GM12865 (cell line): ENCODE measurements at regions not wholly inside any gene's neighbourhood (a gene's known extent, or its start where the extent isn't known, plus 50 kb on each side); places are given as distances from the start of the nearest gene placed in this dataset.
"Not testable (repeated sequence)": the region's sequence is repeated elsewhere in the genome, so short reads cannot be mapped to it uniquely, and the experiment has no call there.

Experiments
- DNase-seq: peaks from one replicate; pipeline ENCODE4 v3.0.0; 2010; ENCODE audit warnings: low read depth
- H3K4me3 ChIP-seq: 2 replicates; pipeline ENCODE4 v1.5.1; 2011; ENCODE audit warnings: mild to moderate bottlenecking, low read depth, low read length, control low read depth
- TF ChIP-seq, protein P1 (sequence below): IDR thresholded peaks from 2 replicates; pipeline ENCODE4 v1.5.1; 2011; ENCODE audit warnings: low read length, control low read depth, low read depth, inconsistent platforms; ENCODE audit not compliant: insufficient read depth; ENCODE audit errors: missing control alignments

- not testable (repeated sequence) for H3K4me3 ChIP-seq, DNase-seq
These were observed 113.1 kb downstream of the ATP6V0E2 start for GRCh38 chr7:149986866-149987265.

DNA sequence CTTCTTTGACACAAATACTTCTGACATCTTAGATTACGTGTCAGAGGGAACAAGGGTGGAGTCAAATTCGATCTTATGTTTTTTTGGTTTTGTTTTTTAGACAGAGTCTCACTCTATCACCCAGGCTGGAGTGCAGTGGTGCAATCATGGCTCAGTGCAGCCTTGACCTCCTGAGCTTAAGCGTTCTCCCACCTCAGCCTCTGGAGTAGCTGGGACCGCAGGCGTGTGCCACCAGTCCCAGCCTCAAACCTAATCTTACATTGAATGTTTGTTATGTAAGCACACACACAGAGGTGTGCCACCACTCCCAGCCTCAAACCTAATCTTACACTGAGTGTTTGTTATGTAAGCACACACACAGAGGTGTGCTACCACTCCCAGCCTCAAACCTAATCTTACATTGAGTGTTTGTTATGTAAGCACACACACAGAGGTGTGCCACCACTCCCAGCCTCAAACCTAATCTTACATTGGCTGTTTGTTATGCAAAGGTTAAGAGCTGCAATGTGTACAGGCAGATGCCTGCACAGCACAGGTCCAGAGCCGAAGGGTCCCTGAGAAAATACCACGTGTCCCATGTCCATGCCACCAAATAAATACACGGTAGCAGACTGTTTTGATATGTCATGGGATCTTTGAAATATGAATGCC is 118.0 kb downstream of the ATP6V0E2 start:
- not testable (repeated sequence) for H3K4me3 ChIP-seq, DNase-seq

DNA sequence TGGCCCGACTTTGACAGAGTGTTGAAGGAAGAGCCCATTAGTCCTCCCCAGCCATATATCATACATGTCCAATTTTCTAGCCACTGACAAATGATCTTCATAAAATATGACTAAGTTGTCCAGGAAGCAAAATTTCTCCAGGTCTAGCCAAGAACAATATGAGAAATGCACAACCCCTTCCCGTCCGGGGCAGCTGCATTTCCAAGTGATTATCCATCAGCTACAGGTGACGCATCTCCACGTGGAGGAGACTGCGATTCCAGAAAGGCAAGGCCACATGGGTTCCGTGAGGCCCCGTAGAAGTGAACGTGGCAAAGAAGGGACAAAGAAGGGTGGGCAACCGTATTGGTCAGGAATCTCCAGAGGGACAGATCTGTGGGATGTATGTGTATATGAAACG is 118.6 kb downstream of the ATP6V0E2 start:
- not testable (repeated sequence) for H3K4me3 ChIP-seq, DNase-seq

DNA sequence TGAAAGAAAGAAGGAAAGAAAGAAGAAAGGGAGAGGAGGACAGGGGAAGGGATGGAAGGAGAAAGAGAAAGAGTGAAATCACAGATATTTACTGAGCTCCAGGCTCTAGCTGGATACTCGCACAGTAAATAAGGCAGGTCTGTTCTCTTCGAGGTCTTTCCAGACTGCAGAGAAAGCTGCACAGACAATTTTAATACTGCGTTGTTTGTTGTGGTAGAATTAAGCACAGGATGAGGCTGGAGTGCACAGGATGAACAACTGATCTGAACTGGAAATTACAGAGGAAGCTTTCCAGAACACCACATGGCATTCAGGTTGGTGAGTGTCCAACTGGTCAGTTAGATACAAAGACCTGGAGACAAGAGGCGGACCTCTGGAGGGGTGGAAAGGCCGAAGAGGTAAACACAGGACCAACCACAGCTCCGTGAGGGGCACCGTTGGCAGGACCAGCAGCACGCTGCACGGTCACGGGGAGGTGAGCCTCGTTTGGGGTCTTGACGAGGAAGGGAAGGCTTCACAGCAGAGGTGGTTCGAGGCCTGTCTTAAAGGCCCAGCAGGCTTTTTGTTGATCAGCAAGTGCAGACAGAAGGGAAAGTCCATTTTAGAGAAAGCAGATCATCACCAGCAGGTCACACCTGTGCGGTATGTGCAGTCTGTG is 121.7 kb downstream of the ATP6V0E2 start:
- DNase-seq, H3K4me3 ChIP-seq: not testable (repeated sequence)

GRCh38 chr7:150000780-150001599 is 127.2 kb downstream of the ATP6V0E2 start:
- TF ChIP-seq, protein P1, sequence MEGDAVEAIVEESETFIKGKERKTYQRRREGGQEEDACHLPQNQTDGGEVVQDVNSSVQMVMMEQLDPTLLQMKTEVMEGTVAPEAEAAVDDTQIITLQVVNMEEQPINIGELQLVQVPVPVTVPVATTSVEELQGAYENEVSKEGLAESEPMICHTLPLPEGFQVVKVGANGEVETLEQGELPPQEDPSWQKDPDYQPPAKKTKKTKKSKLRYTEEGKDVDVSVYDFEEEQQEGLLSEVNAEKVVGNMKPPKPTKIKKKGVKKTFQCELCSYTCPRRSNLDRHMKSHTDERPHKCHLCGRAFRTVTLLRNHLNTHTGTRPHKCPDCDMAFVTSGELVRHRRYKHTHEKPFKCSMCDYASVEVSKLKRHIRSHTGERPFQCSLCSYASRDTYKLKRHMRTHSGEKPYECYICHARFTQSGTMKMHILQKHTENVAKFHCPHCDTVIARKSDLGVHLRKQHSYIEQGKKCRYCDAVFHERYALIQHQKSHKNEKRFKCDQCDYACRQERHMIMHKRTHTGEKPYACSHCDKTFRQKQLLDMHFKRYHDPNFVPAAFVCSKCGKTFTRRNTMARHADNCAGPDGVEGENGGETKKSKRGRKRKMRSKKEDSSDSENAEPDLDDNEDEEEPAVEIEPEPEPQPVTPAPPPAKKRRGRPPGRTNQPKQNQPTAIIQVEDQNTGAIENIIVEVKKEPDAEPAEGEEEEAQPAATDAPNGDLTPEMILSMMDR, result peak; percentile 1
- H3K4me3 ChIP-seq, result not testable (repeated sequence)
- DNase-seq, result peak; percentile 2

DNA sequence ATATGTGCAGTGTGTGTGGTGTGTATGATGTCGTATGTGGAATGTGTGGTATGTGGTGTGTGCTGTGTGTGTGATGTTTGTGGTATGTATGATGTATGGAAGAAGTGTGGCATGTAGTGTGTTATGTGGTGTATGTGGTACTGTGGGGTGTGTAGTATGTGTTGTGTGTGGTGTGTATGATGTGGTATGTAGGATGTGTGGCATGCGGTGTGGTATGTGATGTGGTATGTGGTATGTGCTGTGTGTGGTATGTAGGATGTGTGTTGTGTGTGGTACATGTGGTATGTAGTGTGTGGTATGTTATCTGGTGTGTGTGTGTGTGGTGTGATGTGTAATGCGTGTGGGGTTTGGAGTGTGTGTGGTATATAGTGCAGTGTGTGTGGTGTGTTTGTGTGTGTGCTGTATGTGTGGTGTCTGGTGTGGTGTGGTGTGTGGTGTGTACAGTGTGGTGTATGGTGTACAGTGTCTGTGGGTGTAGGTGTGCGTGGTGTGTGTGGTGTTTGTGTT is 129.6 kb downstream of the ATP6V0E2 start:
- no peak overlapping the region for H3K4me3 ChIP-seq
- no peak for DNase-seq
- TF ChIP-seq, protein P1, result no peak

- not testable (repeated sequence) for H3K4me3 ChIP-seq, DNase-seq
These were observed 130.2 kb downstream of the ATP6V0E2 start for GRCh38 chr7:150003973-150004372.

GRCh38 chr7:150004843-150005242 is 131.1 kb downstream of the ATP6V0E2 start:
- not testable (repeated sequence) for H3K4me3 ChIP-seq, DNase-seq

DNA sequence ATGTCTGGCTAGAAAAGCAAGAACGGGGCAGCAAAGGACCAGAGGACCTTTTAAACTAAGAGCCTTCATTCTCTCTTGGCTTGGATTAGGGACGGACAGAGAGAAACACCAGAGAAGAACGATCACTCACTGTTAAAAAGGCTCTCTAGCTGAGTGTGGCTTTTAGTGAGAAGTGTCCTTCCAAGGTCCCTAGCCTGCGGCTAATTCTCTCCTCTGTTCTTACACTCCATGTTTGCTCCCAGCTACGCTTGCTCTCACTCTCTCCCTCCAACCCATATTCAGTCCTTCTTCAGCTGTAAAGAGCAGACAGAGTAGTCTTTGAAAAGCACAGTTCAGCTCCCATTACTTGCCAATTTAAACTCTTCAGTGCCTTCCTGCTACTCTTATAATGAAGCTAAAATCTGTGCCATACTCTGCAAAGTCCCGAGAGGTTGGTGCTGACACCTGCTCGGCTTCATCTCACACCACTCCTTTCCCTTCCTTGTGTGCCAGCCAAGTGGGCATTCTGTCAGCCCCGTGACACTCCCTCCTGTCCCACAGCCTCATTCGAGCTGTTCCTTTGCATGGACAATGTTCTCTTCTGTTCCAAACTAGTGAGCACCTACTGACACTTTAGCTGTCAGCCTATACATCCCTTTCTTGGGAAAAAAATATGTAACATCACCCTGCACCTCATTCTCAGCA is 136.0 kb downstream of the ATP6V0E2 start:
- DNase-seq, H3K4me3 ChIP-seq: not testable (repeated sequence)

DNA sequence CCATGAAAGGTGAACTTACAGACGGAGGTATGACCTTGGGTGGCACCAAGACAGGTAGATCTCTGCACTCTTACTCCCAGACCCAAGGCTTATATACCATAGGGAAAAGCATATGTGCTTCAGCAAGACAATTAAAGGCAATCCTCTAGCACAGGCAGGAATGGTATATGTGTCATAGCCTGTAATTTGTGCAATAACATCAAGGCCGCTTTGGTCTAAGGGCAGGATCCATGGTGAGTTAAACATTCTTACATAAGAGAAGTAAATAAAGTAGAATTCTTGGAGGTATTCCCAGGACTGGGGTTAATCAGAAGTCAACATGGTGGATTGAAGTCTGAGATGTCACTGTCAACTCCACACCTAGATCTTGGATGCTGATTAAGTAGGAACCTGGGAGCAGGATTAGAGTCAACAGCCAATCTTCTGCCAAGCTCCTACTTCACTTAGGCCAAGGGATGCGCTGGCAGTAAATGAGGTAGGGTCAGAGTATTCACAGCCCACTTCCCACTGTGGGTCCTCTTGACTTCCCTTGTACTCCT is 143.0 kb downstream of the ATP6V0E2 start:
- DNase-seq, H3K4me3 ChIP-seq: not testable (repeated sequence)

- DNase-seq, H3K4me3 ChIP-seq: not testable (repeated sequence)
These were observed 146.4 kb downstream of the ATP6V0E2 start for GRCh38 chr7:150020210-150020609.

GRCh38 chr7:150024550-150025490 is 151.1 kb downstream of the ATP6V0E2 start:
- DNase-seq, H3K4me3 ChIP-seq: not testable (repeated sequence)

GRCh38 chr7:150025802-150026201 is 152.0 kb downstream of the ATP6V0E2 start:
- H3K4me3 ChIP-seq, DNase-seq: not testable (repeated sequence)

- not testable (repeated sequence) for DNase-seq, H3K4me3 ChIP-seq
These were observed 154.7 kb downstream of the ATP6V0E2 start for GRCh38 chr7:150028344-150029012.

DNA sequence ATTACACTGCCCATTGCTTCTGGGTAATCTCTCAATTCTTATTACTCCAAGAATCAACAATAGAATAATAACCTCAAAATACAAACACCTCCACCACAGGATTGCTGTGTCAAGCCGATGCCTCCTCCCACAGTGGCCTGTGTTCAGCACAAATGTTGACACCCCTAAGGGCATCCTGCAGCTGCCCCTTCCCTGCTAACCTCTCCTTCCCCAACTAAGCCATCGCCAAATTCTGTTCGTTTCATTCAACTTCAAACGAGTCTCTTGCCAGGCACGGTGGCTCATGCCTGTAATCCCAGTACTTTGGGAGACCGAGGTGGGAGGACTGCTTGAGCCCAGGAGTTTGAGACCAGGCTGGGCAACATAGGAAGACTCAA is 155.2 kb downstream of the ATP6V0E2 start:
- H3K4me3 ChIP-seq, DNase-seq: not testable (repeated sequence)
